Mucosa of descending colon (tissue), 3 donors: ENCODE measurements at regions not wholly inside any gene's neighbourhood (a gene's known extent, or its start where the extent isn't known, plus 50 kb on each side); places are given as distances from the start of the nearest gene placed in this dataset.

Source experiments
- ATAC-seq: fragments of 200-7000 bp; cut with Tn5 transposase; one replicate; pipeline ENCODE4 v1.9.1; 2020; ENCODE audit warnings: mild to moderate bottlenecking, moderate library complexity
- DNase-seq, 3 donors: peaks; one replicate each; pipeline ENCODE4 v3.0.0-alpha.2; 2020
- H3K36me3 ChIP-seq: fragments of 200-600 bp; one replicate; pipeline ENCODE4 v1.8.0; 2021; ENCODE audit warnings: low read depth, mild to moderate bottlenecking
- H3K4me1 ChIP-seq: fragments of 200-600 bp; one replicate; pipeline ENCODE4 v1.8.0; 2021; ENCODE audit warnings: low read depth, mild to moderate bottlenecking
- H3K4me3 ChIP-seq: fragments of 200-600 bp; one replicate; pipeline ENCODE4 v1.8.0; 2021; ENCODE audit warnings: mild to moderate bottlenecking
- H3K9me3 ChIP-seq: fragments of 200-600 bp; one replicate; pipeline ENCODE4 v1.8.0; 2021; ENCODE audit warnings: mild to moderate bottlenecking
- intact Hi-C, 2 donors: fragments of 100-400 bp; cut with DNase I in 1 of 2; cut with micrococcal nuclease in 1 of 2; formaldehyde crosslinking; loops; one replicate each; pipeline versions ENCODE4 v1.11.0 to v1.11.1; 2022; cut with DNase I, micrococcal nuclease
- TF ChIP-seq, protein P1 (sequence below): fragments of 200-600 bp; IDR thresholded peaks from one replicate; pipeline ENCODE4 v1.8.0; 2022; ENCODE audit warnings: antibody characterized with exemption, mild to moderate bottlenecking
- donor health status: DM: no; HTN: no; CAD: no; lungs with moderate emphysema.
- donor health status: DM: no; HTN: no; CAD: no.
- donor health status: DM: no; HTN: yes; CAD: no.

GRCh38 chr2:195367809-195368208 is 289.2 kb upstream of the SLC39A10 start:
- Histone ChIP-seq H3K9me3 (no peaks in the 10 kb centered on the region), H3K4me3 (no peak overlapping the region), H3K36me3 (no peaks in the 10 kb centered on the region), H3K4me1 (no peaks in the 10 kb centered on the region)
- intact Hi-C loops: no loop called here
- TF ChIP-seq, protein P1, sequence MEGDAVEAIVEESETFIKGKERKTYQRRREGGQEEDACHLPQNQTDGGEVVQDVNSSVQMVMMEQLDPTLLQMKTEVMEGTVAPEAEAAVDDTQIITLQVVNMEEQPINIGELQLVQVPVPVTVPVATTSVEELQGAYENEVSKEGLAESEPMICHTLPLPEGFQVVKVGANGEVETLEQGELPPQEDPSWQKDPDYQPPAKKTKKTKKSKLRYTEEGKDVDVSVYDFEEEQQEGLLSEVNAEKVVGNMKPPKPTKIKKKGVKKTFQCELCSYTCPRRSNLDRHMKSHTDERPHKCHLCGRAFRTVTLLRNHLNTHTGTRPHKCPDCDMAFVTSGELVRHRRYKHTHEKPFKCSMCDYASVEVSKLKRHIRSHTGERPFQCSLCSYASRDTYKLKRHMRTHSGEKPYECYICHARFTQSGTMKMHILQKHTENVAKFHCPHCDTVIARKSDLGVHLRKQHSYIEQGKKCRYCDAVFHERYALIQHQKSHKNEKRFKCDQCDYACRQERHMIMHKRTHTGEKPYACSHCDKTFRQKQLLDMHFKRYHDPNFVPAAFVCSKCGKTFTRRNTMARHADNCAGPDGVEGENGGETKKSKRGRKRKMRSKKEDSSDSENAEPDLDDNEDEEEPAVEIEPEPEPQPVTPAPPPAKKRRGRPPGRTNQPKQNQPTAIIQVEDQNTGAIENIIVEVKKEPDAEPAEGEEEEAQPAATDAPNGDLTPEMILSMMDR: no peak
- ATAC-seq (peak; percentile 82), DNase-seq (peak in 1 of 3 donors; percentile 16)

- Histone ChIP-seq H3K36me3 (no peaks in the 10 kb centered on the region), H3K4me3 (no peak overlapping the region), H3K4me1 (peaks cover 3% of the 10 kb centered on the region), H3K9me3 (no peaks in the 10 kb centered on the region)
- DNase-seq: no peak
- intact Hi-C loops: no loop called here
- no peak for ATAC-seq
- TF ChIP-seq, protein P1: no peak
Measured at GRCh38 chr2:195364015-195364965, 292.7 kb upstream of the SLC39A10 start.

DNA sequence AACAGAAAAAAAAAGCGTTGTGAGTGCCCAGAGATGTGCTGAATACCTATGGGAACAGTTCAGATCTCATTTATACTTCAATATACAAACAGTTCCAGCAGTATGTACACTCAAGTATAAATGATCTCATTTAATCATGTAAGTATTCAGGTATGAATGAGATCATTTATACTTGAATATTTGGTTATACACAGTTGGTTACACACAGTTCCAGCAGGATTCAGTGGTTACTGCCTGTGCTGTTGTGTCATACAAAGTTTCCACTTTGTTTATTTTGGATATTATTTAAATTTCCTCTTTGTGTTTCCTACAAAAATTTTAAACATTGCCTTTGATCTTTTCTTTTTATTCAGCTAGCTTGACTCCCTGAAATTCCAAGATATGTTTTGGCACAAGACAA is 293.5 kb upstream of the SLC39A10 start:
- ATAC-seq (no peak), DNase-seq (no peak)
- intact Hi-C loops: no loop called here
- H3K4me3 ChIP-seq: no peak overlapping the region
- no peaks in the 10 kb centered on the region for H3K36me3 ChIP-seq
- TF ChIP-seq, protein P1: no peak
- peaks cover 5% of the 10 kb centered on the region for H3K4me1 ChIP-seq
- no peaks in the 10 kb centered on the region for H3K9me3 ChIP-seq

DNA sequence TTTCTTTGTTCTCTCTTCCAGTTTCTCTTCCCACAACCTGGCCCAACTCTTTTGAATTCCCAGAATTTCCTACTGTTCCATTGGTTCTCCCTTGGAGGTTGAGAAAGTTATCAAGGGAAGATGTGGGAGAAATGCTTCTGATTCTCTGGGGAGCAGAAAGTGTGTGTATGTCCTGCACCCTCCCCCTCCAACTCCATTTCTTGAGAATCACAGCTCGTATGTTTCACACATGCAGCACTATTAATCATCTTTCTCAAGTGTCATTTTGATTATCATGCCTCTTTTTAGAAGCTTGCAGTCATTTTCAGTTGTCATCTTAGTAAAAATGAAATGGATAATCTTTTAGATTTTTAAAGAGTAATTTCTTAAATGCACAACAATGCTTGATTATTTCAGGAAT is 296.8 kb upstream of the SLC39A10 start:
- no peak for ATAC-seq

DNA sequence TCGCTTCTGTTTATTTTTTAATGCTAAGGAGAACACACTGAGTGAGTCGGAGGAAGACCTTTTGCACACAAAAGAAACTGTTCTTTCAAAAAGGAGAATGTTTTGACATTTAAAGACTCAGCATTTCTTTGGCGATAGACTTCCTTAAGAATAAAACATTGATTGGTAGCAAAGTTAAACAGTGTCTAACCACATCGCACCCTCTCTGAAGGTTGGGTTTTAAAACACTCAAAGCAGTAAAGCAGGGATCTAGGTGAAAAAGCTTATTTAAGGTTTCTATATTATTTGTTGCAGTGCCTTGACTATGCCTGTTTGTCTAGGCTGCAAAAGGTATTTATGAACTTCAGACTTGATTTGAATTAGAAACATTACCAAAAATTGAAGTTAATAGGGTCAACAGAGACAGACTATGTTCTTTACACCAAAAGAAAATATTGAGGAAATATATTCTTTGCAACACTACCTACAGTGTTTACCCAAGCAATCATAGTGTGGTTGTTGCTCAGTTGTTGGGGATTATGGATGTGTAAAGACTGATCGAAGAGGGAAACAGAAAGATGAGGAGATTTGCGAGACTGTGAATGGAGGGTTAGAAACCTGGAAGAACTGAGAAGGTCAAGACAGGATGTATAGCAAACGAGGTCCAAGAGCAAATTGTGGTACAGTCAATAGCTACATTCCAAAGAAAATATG is 297.8 kb upstream of the SLC39A10 start:
- H3K4me3 ChIP-seq: no peak overlapping the region
- TF ChIP-seq, protein P1: no peak
- intact Hi-C loops: no loop called here
- no peaks in the 10 kb centered on the region for H3K36me3 ChIP-seq
- DNase-seq (no peak), ATAC-seq (peak; percentile 77)
- peaks cover 5% of the 10 kb centered on the region for H3K4me1 ChIP-seq
- H3K9me3 ChIP-seq: no peaks in the 10 kb centered on the region

More for the DNA sequence above, 296.8 kb upstream of the SLC39A10 start:
- Histone ChIP-seq H3K9me3 (no peaks in the 10 kb centered on the region), H3K4me1 (peaks cover 5% of the 10 kb centered on the region), H3K36me3 (no peaks in the 10 kb centered on the region), H3K4me3 (no peak overlapping the region)
- TF ChIP-seq, protein P1: no peak
- DNase-seq: no peak
- intact Hi-C loops: no loop called here
